Stimulated activated CD8-positive, alpha-beta memory T cell treated with anti-CD3 and anti-CD28 coated beads, Interleukin-7, amount 100 ng/mL, for 1 hour (primary cell): ENCODE measurements at regions not wholly inside any gene's neighbourhood (a gene's known extent, or its start where the extent isn't known, plus 50 kb on each side); places are given as distances from the start of the nearest gene placed in this dataset.

Source experiments
- DNase-seq, 2 donors: peaks; one replicate each; pipeline ENCODE4 v3.0.0-alpha.2; 2020; ENCODE audit warnings: low read depth in 2 of 2

- DNase-seq: no peak
Measured at GRCh38 chr1:207971331-207972219, 60.6 kb upstream of the CD34 start.

GRCh38 chr1:207970329-207971233 lies 59.7 kb upstream of the CD34 start:
- DNase-seq: no peak

GRCh38 chr1:207969528-207969927 lies 58.6 kb upstream of the CD34 start:
- DNase-seq: no peak

GRCh38 chr1:207968521-207969009 lies 57.6 kb upstream of the CD34 start:
- no peak for DNase-seq

GRCh38 chr1:207967703-207968102 lies 56.8 kb upstream of the CD34 start:
- no peak for DNase-seq

- no peak for DNase-seq
Measured at GRCh38 chr1:207966521-207966920, 55.6 kb upstream of the CD34 start.

GRCh38 chr1:207965392-207966387 lies 54.8 kb upstream of the CD34 start:
- DNase-seq: no peak

- DNase-seq: no peak
Measured at GRCh38 chr1:207964195-207964966, 53.5 kb upstream of the CD34 start.

- peak; percentile 62 to 70 for DNase-seq
Measured at GRCh38 chr1:207963427-207964194, 52.7 kb upstream of the CD34 start.

- no peak for DNase-seq
Measured at GRCh38 chr1:207962716-207963426, 51.9 kb upstream of the CD34 start.
